GM21619 (cell line): ENCODE measurements at regions not wholly inside any gene's neighbourhood (a gene's known extent, or its start where the extent isn't known, plus 50 kb on each side); places are given as distances from the start of the nearest gene placed in this dataset.

Experiments used
- ATAC-seq: cut with Tn5 transposase; IDR thresholded peaks from one replicate; pipeline ENCODE4 v1.9.1; 2021; ENCODE audit not compliant: unreplicated experiment

DNA sequence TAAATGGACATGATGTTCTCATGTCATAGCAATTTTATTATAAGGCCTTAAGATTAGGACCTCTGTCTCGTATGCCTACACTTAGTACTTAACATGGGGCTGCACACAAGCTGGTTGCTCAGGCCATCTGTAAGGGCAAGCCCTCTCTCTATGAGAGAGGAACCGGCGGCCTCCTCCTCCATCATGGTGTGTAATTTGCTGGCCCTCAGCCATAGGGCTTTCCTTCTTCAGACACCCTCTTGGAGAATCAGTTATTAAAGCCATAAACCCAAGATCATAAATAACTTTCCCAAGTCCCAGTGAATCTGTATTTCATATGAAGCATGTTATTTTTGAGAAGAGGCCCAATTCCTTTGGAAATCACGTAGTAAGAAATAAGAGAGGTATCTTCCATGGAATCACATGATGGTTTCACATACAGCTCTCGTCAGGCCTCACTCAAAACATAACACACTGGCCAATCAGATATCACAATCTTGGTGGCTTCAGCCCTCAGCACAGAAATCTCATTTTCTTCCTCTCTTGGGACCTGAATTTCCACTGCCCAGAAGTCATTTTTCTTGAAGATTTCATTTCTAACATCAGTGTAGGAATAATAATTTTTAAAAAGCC is 92.6 kb downstream of the RDH14 start:
- ATAC-seq, result no peak

DNA sequence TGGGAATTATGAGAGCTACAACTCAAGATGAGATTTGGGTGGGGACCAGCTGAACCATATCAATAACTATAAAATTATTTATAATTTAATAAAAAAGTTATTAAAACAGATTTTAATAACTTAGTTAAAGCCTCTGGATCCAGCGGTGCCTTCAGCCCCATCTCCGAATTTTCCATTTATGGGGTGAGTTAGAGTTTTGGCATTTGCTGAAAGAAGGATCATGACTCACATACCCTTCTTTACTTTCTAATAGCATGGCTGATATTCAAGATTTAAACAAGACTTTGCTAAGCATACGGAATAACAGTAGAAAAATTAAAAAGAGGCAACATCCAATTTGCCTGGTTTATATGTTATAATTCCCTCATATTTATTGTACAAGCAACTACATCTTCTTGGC is 94.5 kb downstream of the RDH14 start:
- ATAC-seq, result no peak

DNA sequence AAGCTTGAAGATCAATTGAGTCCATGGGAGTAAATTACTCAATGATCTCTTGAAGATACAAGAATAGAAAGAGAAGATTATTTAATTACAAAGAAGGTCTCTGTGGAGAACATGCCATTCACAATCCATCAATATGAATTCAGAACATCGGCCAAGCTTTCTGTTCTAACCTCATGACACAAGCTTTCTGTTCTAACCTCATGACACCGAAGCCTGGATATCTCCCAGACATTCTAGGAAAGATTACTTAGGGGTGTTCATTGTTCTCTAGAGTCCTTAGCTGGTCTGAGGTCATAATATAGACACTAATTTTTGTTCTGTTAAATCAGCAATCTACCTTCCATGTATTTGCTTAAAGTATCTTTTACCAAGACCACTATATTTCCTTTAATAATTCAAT is 95.5 kb downstream of the RDH14 start:
- ATAC-seq, result no peak

DNA sequence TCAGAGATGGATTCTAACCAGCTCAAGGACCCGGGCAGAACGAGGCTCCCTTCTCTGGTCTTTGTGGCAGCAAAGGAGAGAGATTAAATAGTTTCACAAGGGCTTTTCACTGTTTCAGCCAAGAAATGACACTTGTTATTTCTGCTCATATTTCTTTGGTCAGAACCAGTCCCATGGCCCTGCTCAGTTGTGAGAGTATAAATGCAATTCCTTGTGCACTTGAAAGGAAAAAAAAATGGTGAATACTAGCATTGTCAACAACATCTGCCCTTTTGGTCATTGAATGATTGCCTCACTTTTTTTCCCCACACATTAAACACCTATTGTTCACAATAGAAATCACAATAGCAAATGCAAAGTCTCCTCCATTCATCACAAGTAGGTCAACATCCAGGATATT is 104.4 kb downstream of the RDH14 start:
- no peak for ATAC-seq

DNA sequence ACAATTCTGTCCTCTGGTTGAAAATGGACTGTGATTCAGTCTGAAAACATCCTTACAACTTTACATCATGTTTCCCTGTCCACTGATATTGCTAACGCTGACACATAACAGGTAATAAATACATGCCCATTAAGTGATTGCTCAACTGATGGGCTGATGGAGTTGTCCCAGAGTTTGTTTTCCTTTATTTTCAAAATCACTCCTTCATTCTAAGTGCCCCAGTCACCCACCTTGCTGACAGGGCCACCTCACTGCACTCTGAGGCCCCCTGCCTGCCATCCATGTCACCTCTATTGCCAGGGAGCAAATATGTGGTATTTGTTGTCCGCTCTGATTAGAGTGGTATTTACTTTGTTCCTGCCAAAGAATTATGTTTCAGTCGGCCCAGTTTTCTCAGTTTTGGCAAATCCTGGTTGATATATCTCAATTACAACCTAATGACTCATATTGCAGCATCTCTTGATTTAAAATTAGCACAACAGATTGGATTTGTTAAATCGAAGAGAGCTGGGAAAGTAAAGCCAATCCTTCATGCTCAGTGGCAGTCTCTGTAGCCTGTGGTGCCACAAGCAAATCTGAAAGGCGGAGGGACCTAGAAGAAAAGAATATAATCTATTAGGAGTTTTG is 105.1 kb downstream of the RDH14 start:
- no peak for ATAC-seq

DNA sequence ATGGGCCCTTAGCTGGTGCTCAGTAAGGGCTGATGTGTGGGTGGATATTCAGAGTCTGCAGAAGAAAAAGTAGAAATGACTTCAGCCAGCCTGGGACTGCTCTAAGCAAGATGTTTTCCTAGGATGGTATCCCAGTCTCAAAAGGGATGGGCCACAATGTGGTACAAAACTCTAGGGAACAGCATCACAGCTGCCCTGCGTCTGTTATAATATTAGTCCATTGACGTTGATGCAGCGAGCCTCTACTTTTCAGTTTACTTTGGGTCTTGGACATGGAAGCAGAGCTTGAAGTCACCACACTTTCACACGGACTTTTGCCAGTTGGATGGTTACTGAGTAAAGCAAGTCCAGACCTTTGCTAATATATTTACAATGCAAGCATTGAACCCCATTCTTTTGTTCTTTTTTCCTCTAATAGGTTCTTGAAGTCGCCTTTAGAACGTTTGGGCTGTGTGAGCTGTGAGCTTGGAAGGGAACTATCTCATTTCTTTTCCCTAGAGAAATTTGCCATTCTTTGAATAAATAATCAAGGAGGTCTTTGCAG is 105.7 kb downstream of the RDH14 start:
- ATAC-seq, result no peak

DNA sequence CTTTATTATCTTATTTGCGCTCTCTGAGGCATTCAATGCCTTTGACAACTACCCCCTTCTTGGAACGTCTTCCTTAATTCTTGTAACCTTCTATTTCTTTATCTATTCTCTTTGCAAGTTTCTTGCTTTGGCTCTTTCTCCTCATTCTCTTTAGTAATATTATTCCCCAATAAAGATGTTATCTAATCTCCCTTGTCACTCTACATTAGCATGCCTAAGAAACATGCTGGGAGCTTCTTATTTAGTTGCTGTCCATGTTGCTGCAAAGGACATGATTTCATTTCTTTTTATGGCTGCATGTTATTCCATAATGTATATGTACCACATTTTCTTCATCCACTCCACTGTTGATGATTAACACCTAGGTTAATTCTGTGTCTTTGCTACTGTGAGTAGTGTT is 113.7 kb downstream of the RDH14 start:
- ATAC-seq, result no peak

DNA sequence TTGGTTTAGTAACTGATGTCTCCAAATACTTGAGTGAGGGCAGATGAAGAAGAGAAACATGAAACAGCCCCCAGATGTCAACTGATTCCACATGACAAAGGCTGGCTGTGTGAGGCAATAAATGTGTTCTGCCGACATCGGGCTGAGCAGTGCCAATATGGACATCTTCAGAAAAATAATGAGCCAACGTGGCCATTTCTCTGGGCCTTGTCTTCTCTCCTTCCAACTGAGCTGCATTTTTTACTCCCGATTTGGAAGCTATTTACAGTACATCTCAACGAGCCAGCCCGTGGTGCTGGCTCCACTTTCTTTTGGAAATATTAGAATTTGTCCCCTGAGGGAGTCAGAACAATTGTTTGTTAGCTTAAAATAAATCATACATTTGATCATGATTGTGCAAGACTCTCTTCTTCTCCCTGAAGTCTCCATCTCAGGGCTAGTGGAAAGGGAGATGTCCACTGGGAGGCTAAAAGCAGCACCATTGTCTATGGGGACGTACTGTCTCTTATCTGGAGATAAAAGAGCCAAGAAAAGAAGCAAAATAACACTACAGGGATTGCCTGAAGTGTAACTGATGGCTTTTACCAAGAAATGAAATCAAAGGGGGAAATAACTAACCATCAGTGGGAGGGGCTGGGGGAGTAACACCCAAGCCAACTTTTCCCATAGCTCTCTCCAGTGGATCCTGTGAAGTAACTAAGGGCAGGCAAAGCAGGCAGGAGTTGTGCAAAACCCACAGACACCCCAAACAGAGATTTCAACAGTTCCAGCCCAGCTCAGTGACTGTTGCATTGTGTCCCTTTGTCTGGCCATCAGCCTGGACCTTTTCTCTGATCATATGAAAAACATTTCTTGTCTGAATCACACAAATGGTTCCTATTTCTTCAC is 114.8 kb downstream of the RDH14 start:
- ATAC-seq, result no peak

DNA sequence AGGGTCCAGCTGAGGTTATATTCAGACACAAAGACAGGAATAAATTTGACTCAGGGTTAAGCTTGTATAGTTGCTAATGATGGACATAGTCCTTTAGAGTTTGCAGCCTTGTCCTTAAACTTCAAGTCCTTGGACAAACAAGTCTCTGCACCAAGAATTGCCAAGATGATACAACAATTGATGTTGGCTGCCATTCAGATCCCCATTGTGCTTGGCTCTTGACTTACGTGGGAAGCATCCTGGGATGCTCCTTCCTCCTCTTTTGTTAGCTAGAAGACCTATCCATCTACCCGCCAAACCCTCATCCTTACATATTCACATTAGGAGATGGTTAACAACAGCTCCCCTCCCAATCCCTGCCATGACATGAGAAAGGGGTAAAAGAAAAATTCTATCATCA is 115.6 kb downstream of the RDH14 start:
- no peak for ATAC-seq

DNA sequence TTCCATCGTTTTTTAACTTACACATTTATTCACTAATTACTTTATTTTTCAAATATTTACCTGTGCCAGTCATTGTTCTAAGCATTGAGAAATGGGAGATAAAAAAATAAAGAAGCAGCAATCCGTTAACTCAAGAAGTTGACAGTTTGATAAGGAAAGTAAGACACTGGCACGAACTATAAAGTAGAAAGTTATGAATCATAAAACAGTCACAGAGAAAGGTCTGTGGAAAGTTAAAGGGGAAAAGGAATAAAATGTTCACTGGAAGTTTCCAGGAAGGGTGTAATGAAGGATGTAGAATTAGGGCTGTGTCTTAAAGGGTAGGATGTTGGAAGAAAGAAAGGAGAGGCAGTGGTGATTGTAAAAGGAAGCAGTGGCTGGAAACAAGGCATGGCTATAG is 118.9 kb downstream of the RDH14 start:
- no peak for ATAC-seq

DNA sequence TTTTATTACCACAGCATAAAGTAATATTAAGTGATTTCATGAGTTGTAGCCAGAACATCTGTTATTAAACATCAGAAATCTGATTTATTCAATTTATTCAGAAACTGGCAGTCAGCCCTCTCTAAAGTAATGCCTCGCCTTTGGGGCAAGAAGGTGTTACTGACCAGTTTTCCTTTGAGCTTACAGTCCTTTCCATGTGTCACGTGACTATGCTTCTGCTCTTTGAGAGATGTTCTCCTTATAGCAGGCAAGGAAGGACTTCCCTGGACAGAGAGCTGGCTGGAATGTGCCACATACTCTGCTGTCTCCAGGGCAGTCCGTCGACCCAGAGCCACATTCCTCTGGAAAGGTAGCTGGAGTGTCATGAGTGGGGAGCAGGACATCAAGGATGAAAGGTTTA is 119.7 kb downstream of the RDH14 start:
- no peak for ATAC-seq

DNA sequence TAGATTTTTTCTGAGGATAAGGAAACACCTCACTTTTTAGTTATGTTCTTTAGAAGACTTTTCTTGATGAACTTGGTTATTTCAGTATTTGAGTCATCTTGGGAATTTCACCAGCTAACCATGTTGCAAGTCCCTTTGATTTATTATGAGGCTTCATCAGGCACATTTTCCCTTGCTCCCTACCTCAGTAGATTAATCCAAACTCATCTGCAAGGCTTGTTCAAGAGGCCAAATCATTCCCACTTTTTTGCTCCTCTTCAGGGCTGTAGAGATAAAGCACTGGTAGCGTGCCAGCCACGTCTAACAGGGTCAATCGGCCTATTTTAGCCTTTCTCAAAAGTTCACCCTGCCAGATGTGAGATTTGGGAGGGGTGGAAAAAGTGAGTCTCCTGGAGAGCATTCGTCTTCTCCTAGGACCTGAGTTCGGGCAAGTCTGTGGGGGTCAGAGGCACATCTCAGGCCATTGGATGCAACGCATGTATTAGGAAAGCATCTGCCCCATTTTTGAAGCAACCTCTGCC is 120.3 kb downstream of the RDH14 start:
- no peak for ATAC-seq

DNA sequence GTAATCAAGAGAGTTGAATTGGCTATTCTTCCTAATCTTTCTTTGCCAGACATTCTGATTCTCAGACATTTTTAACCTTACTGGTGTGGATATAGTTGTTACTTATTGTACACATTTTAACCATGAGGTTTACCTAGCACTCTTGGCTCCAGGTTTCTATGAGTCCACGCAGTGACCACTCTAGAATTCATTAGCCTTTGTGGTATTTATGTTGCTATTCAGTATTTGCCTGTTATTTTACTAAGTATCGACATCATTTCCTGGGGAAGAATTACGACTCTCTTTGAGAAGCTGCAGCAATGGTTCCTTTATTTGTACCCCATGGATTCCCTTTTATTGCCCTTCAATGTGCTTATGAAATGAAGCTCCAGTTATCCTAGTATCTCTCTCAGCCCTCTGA is 120.7 kb downstream of the RDH14 start:
- no peak for ATAC-seq

DNA sequence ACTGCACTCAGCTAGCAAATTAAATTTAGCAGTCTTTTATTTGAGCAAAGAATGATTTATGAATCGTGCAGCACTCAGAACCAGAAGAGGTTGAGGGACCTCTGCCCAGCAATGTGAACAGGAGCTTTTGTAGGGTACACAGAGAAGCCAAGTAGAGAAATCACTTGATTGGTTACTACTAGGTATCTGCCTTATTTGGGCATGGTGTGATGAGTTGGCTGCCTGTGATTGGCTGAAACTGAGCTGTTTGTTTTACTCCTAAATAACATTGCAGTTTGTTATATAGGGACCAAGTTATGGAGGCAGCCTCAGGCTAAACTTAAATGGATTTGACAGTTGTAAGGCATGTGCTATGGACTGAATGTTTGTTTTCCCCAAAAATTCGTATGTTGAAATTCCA is 122.5 kb downstream of the RDH14 start:
- ATAC-seq, result no peak

DNA sequence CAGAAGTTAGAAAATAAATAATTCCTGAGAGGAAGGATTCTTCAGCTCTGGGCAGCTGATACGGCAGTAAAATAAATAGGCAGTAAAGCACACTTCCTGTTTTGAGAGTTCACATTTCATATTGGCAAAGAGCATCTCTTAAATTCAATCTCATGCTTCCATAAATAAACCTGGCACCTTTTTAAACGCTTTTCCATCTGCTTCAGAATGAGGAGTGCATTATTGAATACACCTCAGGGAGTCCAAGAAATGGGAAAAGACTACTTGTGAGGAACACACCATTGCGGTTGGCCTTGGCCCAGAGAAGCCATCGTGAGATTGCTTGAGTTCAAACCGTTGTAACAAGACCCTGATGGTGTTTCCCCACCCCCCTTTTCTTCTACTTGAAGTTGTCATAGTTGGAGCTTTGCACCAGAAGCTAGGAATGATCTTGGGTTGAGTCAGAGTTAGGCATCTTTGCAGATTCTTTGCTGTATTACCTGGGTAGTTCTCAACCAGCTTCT is 123.9 kb downstream of the RDH14 start:
- ATAC-seq, result no peak

DNA sequence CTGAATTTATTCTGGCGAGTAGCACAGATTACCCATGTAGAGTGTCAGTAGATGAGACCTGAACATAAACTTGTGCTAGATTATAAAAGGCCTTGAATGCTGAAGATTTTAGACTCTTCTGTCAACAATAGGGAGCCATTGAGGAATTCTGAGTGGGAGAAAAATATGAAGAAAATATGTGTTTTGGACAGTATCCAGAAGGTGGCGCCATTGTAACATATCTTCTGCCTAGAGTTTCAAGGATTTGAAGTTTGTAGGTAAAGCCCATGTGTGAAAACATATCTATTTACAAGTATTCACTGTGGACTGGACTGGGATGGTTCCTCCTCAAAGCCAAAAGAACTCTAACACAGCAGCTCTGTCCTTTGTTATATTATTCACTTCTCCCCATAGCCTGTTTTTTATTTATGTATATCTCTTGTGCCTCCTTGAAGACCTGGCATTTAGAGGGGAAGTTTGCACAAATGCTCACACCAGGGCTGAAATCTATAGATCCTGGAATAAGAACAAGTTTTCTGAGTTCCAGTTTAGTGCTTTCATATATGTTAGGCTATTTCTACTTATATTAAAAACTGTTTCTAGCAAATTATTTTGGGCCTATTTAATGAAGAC is 124.9 kb downstream of the RDH14 start:
- ATAC-seq, result no peak

DNA sequence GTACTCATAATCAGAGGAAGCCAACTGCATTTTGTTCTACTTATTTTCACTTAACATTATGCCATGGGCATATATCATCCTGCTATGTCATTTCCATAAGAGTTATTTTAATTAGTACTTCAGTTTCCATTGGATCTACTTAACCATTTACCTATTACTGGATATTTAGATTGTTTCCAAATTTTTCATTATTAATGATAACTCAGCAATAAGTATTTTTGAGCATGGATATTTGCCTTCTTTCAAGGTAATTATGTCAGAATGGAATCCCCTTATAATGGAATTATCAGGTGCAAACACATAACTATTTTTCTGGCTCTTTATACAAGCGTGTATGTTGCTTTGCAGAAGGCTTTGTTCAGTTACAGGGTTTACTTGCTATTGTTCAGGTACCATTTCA is 126.6 kb downstream of the RDH14 start:
- ATAC-seq, result no peak

DNA sequence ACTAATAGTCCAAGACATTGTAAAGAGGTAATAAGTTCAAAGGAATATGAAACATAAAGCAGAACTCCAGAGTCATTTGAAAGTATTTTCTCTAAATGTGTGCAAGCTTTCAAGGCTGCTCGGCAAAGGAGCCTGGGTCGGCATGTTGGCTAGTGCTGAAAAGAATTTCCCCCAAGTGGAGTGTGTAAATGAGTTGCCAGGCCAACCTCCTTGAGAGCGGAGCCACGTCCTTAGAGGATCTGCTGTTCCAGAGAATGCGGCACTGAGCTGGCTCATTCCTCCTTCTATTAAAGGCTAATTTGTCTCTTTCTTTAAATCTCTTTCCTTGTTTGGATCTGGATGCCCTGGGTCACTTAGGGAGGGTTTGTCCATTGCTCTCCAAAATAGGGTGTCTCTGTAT is 127.5 kb downstream of the RDH14 start:
- ATAC-seq, result no peak

DNA sequence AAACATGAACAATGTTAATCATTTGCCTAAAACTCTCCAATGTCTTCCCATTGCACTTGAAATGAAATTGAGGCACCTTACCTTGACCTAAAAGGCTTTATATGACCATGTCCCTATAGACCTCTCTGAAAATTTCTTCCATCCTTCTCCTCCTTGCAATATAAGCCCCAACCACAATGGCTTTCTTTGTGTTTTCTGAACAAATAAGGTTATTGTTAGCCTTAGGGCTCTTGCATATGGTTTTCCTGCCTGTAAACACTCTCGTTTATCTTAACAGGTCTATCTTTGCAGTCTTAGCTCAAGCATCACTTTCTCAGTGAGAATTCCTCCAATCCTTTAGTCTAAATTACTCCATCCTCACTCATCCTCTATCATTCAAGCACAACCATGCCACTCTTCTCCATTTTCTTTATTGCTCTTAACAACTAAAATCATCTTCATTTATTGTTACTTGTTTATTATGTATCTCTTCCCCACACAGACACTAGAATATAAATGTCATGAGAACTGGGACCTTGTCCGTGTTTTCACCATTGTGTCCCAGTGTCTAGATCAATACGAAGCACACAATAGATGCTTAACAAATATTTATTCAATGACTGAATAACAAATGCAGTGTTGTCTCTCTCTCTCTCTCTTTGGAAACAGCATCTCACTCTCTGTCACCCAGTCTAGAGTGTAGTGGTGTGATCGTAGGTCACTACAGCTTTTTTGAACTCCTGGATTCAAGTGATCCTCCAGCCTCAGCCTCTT is 129.3 kb downstream of the RDH14 start:
- ATAC-seq, result no peak

DNA sequence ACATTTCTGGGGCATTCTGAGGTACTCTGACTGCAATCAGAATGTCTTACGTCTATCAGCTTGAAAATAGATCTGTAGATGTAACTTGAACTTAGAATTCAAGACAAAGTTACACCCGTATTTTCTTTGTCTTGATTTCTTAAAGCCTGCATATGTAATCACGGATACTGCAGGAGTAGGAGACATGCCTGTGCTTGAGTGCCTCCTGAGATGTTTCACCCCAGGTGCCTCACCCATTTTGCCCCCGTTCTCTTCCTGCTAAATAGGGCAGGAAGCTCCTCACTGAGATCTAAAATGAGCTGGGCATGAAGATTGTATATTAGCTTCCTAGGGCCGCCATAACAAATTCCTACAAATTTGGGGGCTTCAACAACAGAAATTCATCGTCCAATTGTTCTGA is 131.9 kb downstream of the RDH14 start:
- ATAC-seq, result no peak
